Keratinocyte (primary cell): ENCODE measurements at regions not wholly inside any gene's neighbourhood (a gene's known extent, or its start where the extent isn't known, plus 50 kb on each side); places are given as distances from the start of the nearest gene placed in this dataset.

Experiments
- DNase-seq: peaks from one replicate; pipeline ENCODE4 v3.0.0-alpha.2; 2011; ENCODE audit warnings: low read depth, missing footprints, low spot score
- FAIRE-seq: peaks from 2 replicates; lab custom pipeline; 2011; peaks lifted over from hg19 to GRCh38; lab: Jason Lieb, UNC
- H2AFZ ChIP-seq: 2 replicates; pipeline ENCODE4 v1.6.0; 2012; ENCODE audit warnings: low read length, control low read depth, inconsistent platforms; ENCODE audit not compliant: control insufficient read depth
- H3K27ac ChIP-seq: 2 replicates; pipeline ENCODE4 v1.5.1; 2011; ENCODE audit warnings: low read length; ENCODE audit not compliant: control insufficient read depth, insufficient read depth
- H3K27me3 ChIP-seq: 3 replicates; pipeline ENCODE4 v1.6.0; 2011; ENCODE audit warnings: low read length; ENCODE audit not compliant: control insufficient read depth, insufficient read depth; ENCODE audit errors: extremely low read depth
- H3K36me3 ChIP-seq, 2 experiments: 2 replicates in 1 of 2; 3 replicates in 1 of 2; pipeline ENCODE4 v1.5.1; 2011; ENCODE audit warnings: low read length in 2 of 2, mild to moderate bottlenecking in 1 of 2; ENCODE audit not compliant: control insufficient read depth in 2 of 2, insufficient read depth in 2 of 2; ENCODE audit errors: extremely low read depth in 1 of 2
- H3K4me1 ChIP-seq: 3 replicates; pipeline ENCODE4 v1.5.1; 2011; ENCODE audit warnings: low read length; ENCODE audit not compliant: control insufficient read depth, insufficient read depth; ENCODE audit errors: extremely low read depth
- H3K4me2 ChIP-seq: 3 replicates; pipeline ENCODE4 v1.6.0; 2011; ENCODE audit warnings: low read depth, low read length; ENCODE audit not compliant: control insufficient read depth, insufficient read depth; ENCODE audit errors: extremely low read depth
- H3K4me3 ChIP-seq, 3 experiments: fragments of 200-600 bp in 1 of 3; sonication (generic) in 1 of 3; 2 replicates in 2 of 3; 3 replicates in 1 of 3; pipeline ENCODE4 v1.5.1; 2011 to 2016; ENCODE audit warnings: low read length in 3 of 3, mild to moderate bottlenecking in 3 of 3, control low read depth in 2 of 3, inconsistent platforms in 1 of 3, low read depth in 1 of 3, mixed read lengths in 1 of 3, mixed run types in 1 of 3, moderate library complexity in 1 of 3; ENCODE audit not compliant: control insufficient read depth in 2 of 3, insufficient read depth in 2 of 3; ENCODE audit errors: extremely low read depth in 1 of 3
- H3K79me2 ChIP-seq: 2 replicates; pipeline ENCODE4 v1.6.0; 2012; ENCODE audit warnings: low read length; ENCODE audit not compliant: control insufficient read depth, insufficient read depth
- H3K9ac ChIP-seq: 3 replicates; pipeline ENCODE4 v1.6.0; 2011; ENCODE audit warnings: low read length; ENCODE audit not compliant: control insufficient read depth, insufficient read depth; ENCODE audit errors: extremely low read depth
- H3K9me1 ChIP-seq: 3 replicates; pipeline ENCODE4 v1.6.0; 2011; ENCODE audit warnings: low read length; ENCODE audit not compliant: control insufficient read depth, insufficient read depth; ENCODE audit errors: extremely low read depth
- H3K9me3 ChIP-seq: 2 replicates; pipeline ENCODE4 v1.5.1; 2012; ENCODE audit warnings: low read depth, low read length; ENCODE audit not compliant: control insufficient read depth
- H4K20me1 ChIP-seq: 3 replicates; pipeline ENCODE4 v1.6.0; 2011; ENCODE audit warnings: low read length; ENCODE audit not compliant: control insufficient read depth, insufficient read depth; ENCODE audit errors: extremely low read depth
- CTCF ChIP-seq, 3 experiments: IDR thresholded peaks in 1 of 3; conservative IDR thresholded peaks in 1 of 3; optimal IDR thresholded peaks in 1 of 3; 2 replicates in 2 of 3; 3 replicates in 1 of 3; pipeline versions ENCODE3 to v1.5.1; 2011; ENCODE audit warnings: low read length in 3 of 3, mild to moderate bottlenecking in 3 of 3, moderate library complexity in 2 of 3, control low read depth in 1 of 3, inconsistent platforms in 1 of 3; ENCODE audit not compliant: insufficient read depth in 2 of 3; ENCODE audit errors: extremely low read depth in 1 of 3
- EZH2 ChIP-seq: IDR thresholded peaks from one replicate; pipeline ENCODE4 v1.6.1; 2012; ENCODE audit warnings: inconsistent platforms, mild to moderate bottlenecking, low read length, moderate library complexity
- dilution Hi-C: fragments of 300-500 bp; cut with MboI; formaldehyde crosslinking; loops from one replicate; pipeline ENCODE4 v1.7.0; 2020; ENCODE audit warnings: low sequenced_read_pairs; ENCODE audit not compliant: extremely low pct_ligation_motif_present

- H4K20me1 ChIP-seq, result no peaks in the 10 kb centered on the region
- no peak for DNase-seq
- dilution Hi-C loops, result no loop called here
- no peaks in the 10 kb centered on the region for H3K27me3 ChIP-seq
- H3K4me1 ChIP-seq, result no peaks in the 10 kb centered on the region
- no peak overlapping the region for H3K4me3 ChIP-seq
- no peaks in the 10 kb centered on the region for H3K79me2 ChIP-seq
- H3K9me3 ChIP-seq, result no peaks in the 10 kb centered on the region
- no peak overlapping the region for H3K27ac ChIP-seq
- H3K9ac ChIP-seq, result no peak overlapping the region
- no peak for FAIRE-seq
- no peaks in the 10 kb centered on the region for H3K36me3 ChIP-seq
- H2AFZ ChIP-seq, result no peak overlapping the region
- TF ChIP-seq CTCF (optimal IDR thresholded peaks at IDR 0.05 in 1 of 3, IDR thresholded peaks at IDR 0.05 in 1 of 3, conservative IDR thresholded peaks at IDR 0.05 in 1 of 3; ENCODE audit: extremely low read depth in 1 of 3, insufficient read depth in 2 of 3, low read length in 3 of 3) (no peak), EZH2 (no peak)
- no peaks in the 10 kb centered on the region for H3K9me1 ChIP-seq
- H3K4me2 ChIP-seq, result no peak overlapping the region
Observed at GRCh38 chr18:56517761-56518160, 120.6 kb downstream of the TXNL1 start.

- H3K9ac ChIP-seq, result no peak overlapping the region
- no peak for FAIRE-seq
Observed at GRCh38 chr18:56517196-56517595, 121.2 kb downstream of the TXNL1 start.

More at GRCh38 chr18:56517196-56517595, 121.2 kb downstream of the TXNL1 start:
- no peaks in the 10 kb centered on the region for H3K79me2 ChIP-seq
- no peak for TF ChIP-seq CTCF (optimal IDR thresholded peaks at IDR 0.05 in 1 of 3, IDR thresholded peaks at IDR 0.05 in 1 of 3, conservative IDR thresholded peaks at IDR 0.05 in 1 of 3; ENCODE audit: extremely low read depth in 1 of 3, insufficient read depth in 2 of 3, low read length in 3 of 3)
- no peak for TF ChIP-seq EZH2
- H3K4me2 ChIP-seq, result no peak overlapping the region
- H3K27me3 ChIP-seq, result no peaks in the 10 kb centered on the region
- H3K9me1 ChIP-seq, result no peaks in the 10 kb centered on the region
- no peak for DNase-seq
- no peaks in the 10 kb centered on the region for H3K4me1 ChIP-seq
- no peaks in the 10 kb centered on the region for H4K20me1 ChIP-seq
- no peak overlapping the region for H2AFZ ChIP-seq
- H3K9me3 ChIP-seq, result no peaks in the 10 kb centered on the region
- dilution Hi-C loops, result no loop called here
- H3K36me3 ChIP-seq, result no peaks in the 10 kb centered on the region
- H3K4me3 ChIP-seq, result no peak overlapping the region
- H3K27ac ChIP-seq, result no peak overlapping the region
